Spleen (tissue), 11 donors: ENCODE measurements at regions not wholly inside any gene's neighbourhood (a gene's known extent, or its start where the extent isn't known, plus 50 kb on each side); places are given as distances from the start of the nearest gene placed in this dataset.

Experiments used
- DNase-seq: peaks from one replicate; pipeline ENCODE4 v3.0.0-alpha.2; 2020
- H3K27ac ChIP-seq, 8 donors: fragments of 200-600 bp; sonication (generic) in 7 of 8; 1 replicate in 4 of 8; 2 replicates in 4 of 8; pipeline versions ENCODE4 v1.5.0 to v1.8.0; 2016 to 2021; ENCODE audit warnings: inconsistent platforms in 4 of 8, mild to moderate bottlenecking in 4 of 8, moderate library complexity in 1 of 8
- H3K27me3 ChIP-seq, 7 donors: fragments of 200-600 bp; sonication (generic) in 6 of 7; replicated peaks in 1 of 7; 1 replicate in 4 of 7; 2 replicates in 3 of 7; pipeline versions ENCODE4 v1.5.0 to v1.8.0; 2016 to 2021; ENCODE audit warnings: inconsistent platforms in 3 of 7, mild to moderate bottlenecking in 1 of 7
- H3K36me3 ChIP-seq, 6 donors: fragments of 200-600 bp; sonication (generic) in 5 of 6; 1 replicate in 4 of 6; 2 replicates in 2 of 6; pipeline versions ENCODE4 v1.5.0 to v1.8.0; 2016 to 2021; ENCODE audit warnings: inconsistent platforms in 2 of 6
- H3K4me1 ChIP-seq, 6 donors: fragments of 200-600 bp; sonication (generic) in 5 of 6; 1 replicate in 3 of 6; 2 replicates in 3 of 6; pipeline versions ENCODE4 v1.5.0 to v1.8.0; 2016 to 2021; ENCODE audit warnings: inconsistent platforms in 3 of 6
- H3K4me3 ChIP-seq, 8 donors: fragments of 200-600 bp; sonication (generic) in 7 of 8; 1 replicate in 4 of 8; 2 replicates in 4 of 8; pipeline versions ENCODE4 v1.5.0 to v1.8.0; 2016 to 2021; ENCODE audit warnings: inconsistent platforms in 4 of 8, mild to moderate bottlenecking in 4 of 8, moderate library complexity in 2 of 8
- H3K9me3 ChIP-seq, 8 donors: fragments of 200-600 bp; sonication (generic) in 7 of 8; 1 replicate in 4 of 8; 2 replicates in 4 of 8; pipeline versions ENCODE4 v1.5.0 to v1.8.0; 2016 to 2021; ENCODE audit warnings: inconsistent platforms in 4 of 8
- CTCF ChIP-seq, 11 experiments: fragments of 200-600 bp in 7 of 11; fragments of 450-650 bp in 4 of 11; sonication (generic) in 4 of 11; IDR thresholded peaks in 8 of 11; conservative IDR thresholded peaks in 3 of 11; 1 replicate in 7 of 11; 2 replicates in 4 of 11; pipeline versions ENCODE4 v1.4.0 to v1.8.0; 2016 to 2021; ENCODE audit warnings: antibody characterized with exemption in 11 of 11, inconsistent platforms in 4 of 11, mild to moderate bottlenecking in 1 of 11
- POLR2A ChIP-seq, 3 donors: fragments of 450-650 bp; IDR thresholded peaks; one replicate each; pipeline ENCODE4 v1.5.1; 2017; ENCODE audit warnings: antibody characterized with exemption in 3 of 3, mild to moderate bottlenecking in 1 of 3
- POLR2AphosphoS5 ChIP-seq, 3 donors: sonication (generic); formaldehyde crosslinking; IDR thresholded peaks; one replicate each; pipeline ENCODE4 v1.5.1; 2017; ENCODE audit warnings: antibody characterized with exemption in 3 of 3
- WGBS, 5 donors: extraction: QIAGEN DNeasy Blood & Tissue Kit in 3 of 5; methylation state at CpG; one replicate each; pipeline versions ENCODE4 v1.1.5 to v1.1.7; 2013 to 2018; 5-methylcytosine and 5-hydroxymethylcytosine counted together
- intact Hi-C: fragments of 100-400 bp; cut with DNase I; formaldehyde crosslinking; loops from one replicate; pipeline ENCODE4 v1.15.0; 2023; ENCODE audit warnings: low total_unique reads
- donor health status: healthy with polysubstance abuse.
- donor health status: DM: no; HTN: no; CAD: no; lungs with moderate emphysema.
- donor health status: DM: no; HTN: no; CAD: no.
- donor health status: Bipolar disorder and iron deficiency.
- donor health status: healthy.
- donor health status: DM: no; HTN: no; CAD: no.
- donor health status: DM: yes; HTN: yes; CAD: no.

- H3K27ac ChIP-seq = no peak overlapping the region
- no peak overlapping the region for H3K4me3 ChIP-seq
- WGBS, 5 donors = 70 to 88% (median 79%) methylated on average over 1 of the region's 1 CpG
- TF ChIP-seq POLR2AphosphoS5 (IDR thresholded peaks at IDR 0.05) (no peak), POLR2A (IDR thresholded peaks at IDR 0.05) (no peak), CTCF (IDR thresholded peaks at IDR 0.05 in 8 of 11, conservative IDR thresholded peaks at IDR 0.05 in 3 of 11) (no peak)
- H3K9me3 ChIP-seq = no peaks in the 10 kb centered on the region
- intact Hi-C loops = no loop called here
- H3K27me3 ChIP-seq = no peaks in the 10 kb centered on the region
- H3K4me1 ChIP-seq = no peaks in the 10 kb centered on the region
- no peak for DNase-seq
- H3K36me3 ChIP-seq = no peaks in the 10 kb centered on the region
These were observed 445.8 kb upstream of the TBX3 start for GRCh38 chr12:115129727-115130126.

GRCh38 chr12:115121053-115121452, 437.1 kb upstream of the TBX3 start:
- intact Hi-C loops = no loop called here
- peaks cover 0 to 25% (median 8%) of the 10 kb centered on the region in 8 donors for H3K9me3 ChIP-seq
- no peaks in the 10 kb centered on the region for H3K27me3 ChIP-seq
- TF ChIP-seq POLR2A (IDR thresholded peaks at IDR 0.05) (no peak), CTCF (IDR thresholded peaks at IDR 0.05 in 8 of 11, conservative IDR thresholded peaks at IDR 0.05 in 3 of 11) (no peak)
- no peaks in the 10 kb centered on the region for H3K36me3 ChIP-seq
- no peaks in the 10 kb centered on the region for H3K4me1 ChIP-seq
- H3K27ac ChIP-seq = no peak overlapping the region
- H3K4me3 ChIP-seq = no peak overlapping the region
- no peak for DNase-seq

GRCh38 chr12:115118177-115118724, 434.3 kb upstream of the TBX3 start:
- H3K4me3 ChIP-seq = no peak overlapping the region
- intact Hi-C loops = no loop called here
- WGBS, 5 donors = 66 to 74% (median 68%) methylated on average over 3 of the region's 3 CpGs

GRCh38 chr12:115114140-115114539, 430.2 kb upstream of the TBX3 start:
- intact Hi-C loops = no loop called here
- TF ChIP-seq POLR2A (IDR thresholded peaks at IDR 0.05) = no peak
- 66 to 82% (median 73%) methylated on average over 3 of the region's 3 CpGs for WGBS, 5 donors

More at GRCh38 chr12:115118177-115118724, 434.3 kb upstream of the TBX3 start:
- DNase-seq = no peak
- no peaks in the 10 kb centered on the region for H3K4me1 ChIP-seq
- no peak overlapping the region for H3K27ac ChIP-seq
- H3K36me3 ChIP-seq = no peaks in the 10 kb centered on the region
- peaks cover 0 to 26% (median 8%) of the 10 kb centered on the region in 8 donors for H3K9me3 ChIP-seq
- TF ChIP-seq POLR2A (IDR thresholded peaks at IDR 0.05) (no peak), POLR2AphosphoS5 (IDR thresholded peaks at IDR 0.05) (no peak), CTCF (IDR thresholded peaks at IDR 0.05 in 8 of 11, conservative IDR thresholded peaks at IDR 0.05 in 3 of 11) (no peak)
- H3K27me3 ChIP-seq = no peaks in the 10 kb centered on the region

GRCh38 chr12:115109863-115110262, 425.9 kb upstream of the TBX3 start:
- no peaks in the 10 kb centered on the region for H3K27me3 ChIP-seq
- no peaks in the 10 kb centered on the region for H3K36me3 ChIP-seq
- no peaks in the 10 kb centered on the region for H3K9me3 ChIP-seq
- no peak overlapping the region for H3K27ac ChIP-seq
- H3K4me3 ChIP-seq = no peak overlapping the region
- no peaks in the 10 kb centered on the region for H3K4me1 ChIP-seq
- TF ChIP-seq POLR2A (IDR thresholded peaks at IDR 0.05) (no peak), CTCF (IDR thresholded peaks at IDR 0.05 in 8 of 11, conservative IDR thresholded peaks at IDR 0.05 in 3 of 11) (no peak), POLR2AphosphoS5 (IDR thresholded peaks at IDR 0.05) (no peak)
- WGBS, 5 donors = 88 to 95% (median 91%) methylated on average over 3 of the region's 3 CpGs
- DNase-seq = no peak
- intact Hi-C loops = no loop called here

More at GRCh38 chr12:115114140-115114539, 430.2 kb upstream of the TBX3 start:
- no peaks in the 10 kb centered on the region for H3K36me3 ChIP-seq
- H3K4me1 ChIP-seq = no peaks in the 10 kb centered on the region
- no peak overlapping the region for H3K4me3 ChIP-seq
- peaks cover 0 to 17% (median 8%) of the 10 kb centered on the region in 8 donors for H3K9me3 ChIP-seq
- no peak overlapping the region for H3K27ac ChIP-seq
- no peak for DNase-seq
- no peaks in the 10 kb centered on the region for H3K27me3 ChIP-seq
